NCI-H1694 treated with DMSO at 0.1 percent for 48 hours (cell line): ENCODE measurements at regions not wholly inside any gene's neighbourhood (a gene's known extent, or its start where the extent isn't known, plus 50 kb on each side); places are given as distances from the start of the nearest gene placed in this dataset.

Experiments
- DNase-seq: peaks from one replicate; lab custom pipeline; 2025; lab: John Stamatoyannopoulos, UW

GRCh38 chr12:63090716-63091115, 60.3 kb downstream of the AVPR1A start:
- no peak for DNase-seq

- no peak for DNase-seq
Observed at GRCh38 chr12:63086149-63086915, 64.7 kb downstream of the AVPR1A start.

- DNase-seq: no peak
Observed at GRCh38 chr12:63085120-63085519, 65.9 kb downstream of the AVPR1A start.

- no peak for DNase-seq
Observed at GRCh38 chr12:63084501-63084900, 66.5 kb downstream of the AVPR1A start.

GRCh38 chr12:63083046-63083445, 68.0 kb downstream of the AVPR1A start:
- DNase-seq: no peak

GRCh38 chr12:63079791-63080502, 71.1 kb downstream of the AVPR1A start:
- peak; percentile 9 for DNase-seq

- no peak for DNase-seq
Observed at GRCh38 chr12:63078906-63079305, 72.1 kb downstream of the AVPR1A start.

GRCh38 chr12:63075376-63076060, 75.5 kb downstream of the AVPR1A start:
- no peak for DNase-seq

- DNase-seq: no peak
Observed at GRCh38 chr12:63070709-63071108, 80.3 kb downstream of the AVPR1A start.

GRCh38 chr12:63069860-63070617, 81.0 kb downstream of the AVPR1A start:
- DNase-seq: no peak

GRCh38 chr12:63068857-63069442, 82.1 kb downstream of the AVPR1A start:
- DNase-seq: peak; percentile 16

GRCh38 chr12:63066782-63067181, 84.2 kb downstream of the AVPR1A start:
- no peak for DNase-seq

- DNase-seq: no peak
Observed at GRCh38 chr12:63066136-63066535, 84.9 kb downstream of the AVPR1A start.

GRCh38 chr12:63064080-63064479, 86.9 kb downstream of the AVPR1A start:
- DNase-seq: no peak

GRCh38 chr12:63056649-63057048, 94.4 kb downstream of the AVPR1A start:
- DNase-seq: no peak

GRCh38 chr12:63052696-63053095, 98.3 kb downstream of the AVPR1A start:
- DNase-seq: no peak

- no peak for DNase-seq
Observed at GRCh38 chr12:63047146-63047545, 103.9 kb downstream of the AVPR1A start.

- DNase-seq: no peak
Observed at GRCh38 chr12:63045020-63045860, 105.8 kb downstream of the AVPR1A start.

GRCh38 chr12:63042646-63043045, 107.7 kb upstream of the PPM1H start:
- DNase-seq: no peak

- DNase-seq: no peak
Observed at GRCh38 chr12:63041601-63042000, 106.7 kb upstream of the PPM1H start.
